AG09319 (cell line): ENCODE measurements at regions not wholly inside any gene's neighbourhood (a gene's known extent, or its start where the extent isn't known, plus 50 kb on each side); places are given as distances from the start of the nearest gene placed in this dataset.

Experiments used
- DNase-seq: peaks from one replicate; pipeline ENCODE4 v3.0.0-alpha.2; 2010; ENCODE audit warnings: low read depth; ENCODE audit errors: extremely low read depth
- CTCF ChIP-seq: IDR thresholded peaks from 2 replicates; pipeline ENCODE4 v1.5.1; 2011; ENCODE audit warnings: low read depth, mild to moderate bottlenecking, inconsistent platforms, low read length, moderate library complexity

- DNase-seq: no peak
- no peak for TF ChIP-seq CTCF
Measured at GRCh38 chr4:83658806-83659205, 122.9 kb downstream of the GPAT3 start.

DNA sequence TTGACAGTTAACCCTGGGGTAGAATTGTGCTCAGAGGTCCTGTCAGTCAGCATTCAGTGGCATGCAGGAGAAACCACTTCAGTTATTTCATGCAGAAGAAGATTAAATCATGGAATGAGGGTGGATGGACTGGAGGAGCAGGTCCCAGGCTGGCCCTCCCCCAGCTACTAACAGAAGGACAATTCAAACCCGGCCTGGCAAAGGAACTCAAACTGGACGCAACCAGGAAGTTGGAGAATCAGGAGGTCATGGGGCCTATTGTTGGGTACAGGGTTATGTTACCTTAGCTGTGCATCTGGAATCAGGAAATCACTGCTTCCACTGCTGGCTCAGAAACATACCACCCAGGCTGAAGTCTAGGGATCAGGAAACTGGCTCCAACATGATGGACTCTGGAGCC lies 121.4 kb downstream of the GPAT3 start:
- TF ChIP-seq CTCF: no peak

More for the DNA sequence above, 121.4 kb downstream of the GPAT3 start:
- DNase-seq: no peak
